ENCODE measurements at regions not wholly inside any gene's neighbourhood (a gene's known extent, or its start where the extent isn't known, plus 50 kb on each side); places are given as distances from the start of the nearest gene placed in this dataset.
"Not testable (repeated sequence)": the region's sequence is repeated elsewhere in the genome, so short reads cannot be mapped to it uniquely, and the experiment has no call there.

DNA sequence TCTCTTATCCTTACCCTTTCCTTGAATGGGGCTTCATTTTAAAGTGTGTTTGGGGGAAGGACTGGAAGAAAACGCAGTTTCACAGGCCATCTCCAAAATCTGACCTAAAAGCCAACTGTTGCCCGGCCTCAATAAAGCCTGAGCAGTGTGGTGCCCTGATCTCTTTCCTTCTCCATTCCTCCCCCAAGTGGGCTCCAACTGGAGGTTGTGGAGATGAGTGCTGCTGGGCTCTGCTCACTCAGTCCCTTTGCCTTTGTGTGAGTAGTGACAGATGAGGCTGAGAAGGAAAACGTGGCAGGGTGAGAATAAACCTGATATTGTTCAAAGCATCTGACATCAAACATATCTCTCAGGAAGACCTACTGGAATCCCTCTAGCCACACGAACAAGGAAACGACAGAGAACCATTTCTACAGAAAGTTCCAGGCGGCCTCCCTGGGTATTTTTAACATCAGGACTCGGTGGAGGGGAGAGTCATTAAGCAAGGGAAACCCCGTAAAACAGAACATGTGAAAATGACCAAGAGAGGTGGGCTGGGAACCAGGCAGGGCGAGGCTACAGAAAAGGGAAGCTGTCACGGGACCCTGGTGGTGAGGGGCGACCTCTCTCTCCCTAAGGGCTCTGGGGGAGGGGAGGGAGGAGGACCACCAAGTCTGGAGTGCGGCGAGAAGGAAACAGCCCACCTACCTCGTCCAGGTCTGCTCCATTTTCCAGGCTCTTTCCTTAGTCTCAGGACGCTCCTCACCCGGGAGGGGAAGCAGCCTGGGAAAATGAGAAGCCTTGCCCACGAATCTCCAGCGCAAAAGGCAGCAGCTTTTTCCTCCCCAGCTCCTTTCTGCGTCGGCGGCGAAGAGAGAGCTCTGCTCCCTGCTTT, 59.1 kb upstream of the NBPF26 start:
- CTCF ChIA-PET; H3K36me3 ChIP-seq (replicated peaks in 1 of 2; ENCODE audit: control insufficient read depth in 1 of 2, insufficient read depth in 2 of 2, low read length in 1 of 2); H3K79me2 ChIP-seq (ENCODE audit: insufficient read depth); H3K9ac ChIP-seq; POLR2A ChIA-PET; H3K27ac ChIP-seq (ENCODE audit: low read depth in 2 of 2, low read length in 1 of 2); H3K27me3 ChIP-seq (ENCODE audit: insufficient read depth); H3K4me1 ChIP-seq (ENCODE audit: control insufficient read depth in 1 of 2, insufficient read depth in 2 of 2, low read depth in 1 of 2, low read length in 1 of 2); DNase-seq; H2AFZ ChIP-seq (ENCODE audit: low read depth); H4K20me1 ChIP-seq (ENCODE audit: insufficient read depth); H3K4me2 ChIP-seq; H3K9me2 ChIP-seq; H3F3A ChIP-seq (replicated peaks; ENCODE audit: insufficient read depth); H3K4me3 ChIP-seq (ENCODE audit: low read depth in 2 of 2, low read length in 1 of 2); H3K9me3 ChIP-seq: not testable (repeated sequence)
- 33% methylated on average over 4 of the region's 22 CpGs for WGBS (ENCODE audit: low lambda C conversion rate)

- POLR2A ChIA-PET; H3K9me3 ChIP-seq; H2AFZ ChIP-seq (ENCODE audit: low read depth); H3K4me1 ChIP-seq (ENCODE audit: control insufficient read depth in 1 of 2, insufficient read depth in 2 of 2, low read depth in 1 of 2, low read length in 1 of 2); H3F3A ChIP-seq (replicated peaks; ENCODE audit: insufficient read depth); DNase-seq; H4K20me1 ChIP-seq (ENCODE audit: insufficient read depth); H3K4me3 ChIP-seq (ENCODE audit: low read depth in 2 of 2, low read length in 1 of 2); H3K27me3 ChIP-seq (ENCODE audit: insufficient read depth); H3K4me2 ChIP-seq; H3K36me3 ChIP-seq (replicated peaks in 1 of 2; ENCODE audit: control insufficient read depth in 1 of 2, insufficient read depth in 2 of 2, low read length in 1 of 2); H3K27ac ChIP-seq (ENCODE audit: low read depth in 2 of 2, low read length in 1 of 2); H3K79me2 ChIP-seq (ENCODE audit: insufficient read depth); CTCF ChIA-PET; H3K9me2 ChIP-seq; H3K9ac ChIP-seq: not testable (repeated sequence)
- WGBS (ENCODE audit: low lambda C conversion rate) = 0% methylated on average over 10 of the region's 33 CpGs
Observed at GRCh38 chr1:120665250-120665577, 58.5 kb upstream of the NBPF26 start.

DNA sequence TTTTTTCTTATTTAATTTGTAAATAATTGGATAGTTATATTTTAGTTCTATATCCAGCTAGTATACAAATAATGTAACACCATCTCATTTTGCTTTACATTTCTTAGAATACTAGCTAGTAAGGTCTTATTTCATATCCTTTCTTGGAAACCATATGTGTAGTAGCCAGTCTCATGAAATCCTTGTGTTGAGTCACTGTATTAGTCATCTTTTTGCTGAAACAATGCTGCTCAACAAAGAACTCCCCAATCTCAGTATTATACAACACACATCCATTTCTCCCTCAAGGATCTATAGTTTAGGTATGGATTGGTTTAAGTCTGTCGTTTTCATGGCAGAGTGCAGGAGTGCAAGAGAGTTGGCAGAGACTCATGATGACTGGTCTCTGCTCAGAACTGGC, 55.6 kb upstream of the NBPF26 start:
- CTCF ChIA-PET; H3K4me1 ChIP-seq (ENCODE audit: control insufficient read depth in 1 of 2, insufficient read depth in 2 of 2, low read depth in 1 of 2, low read length in 1 of 2): not testable (repeated sequence)
- no CpG with 5 or more reads among the region's 1 CpG for WGBS (ENCODE audit: low lambda C conversion rate)

More for the DNA sequence above, 55.6 kb upstream of the NBPF26 start:
- H3K9me2 ChIP-seq; H3K36me3 ChIP-seq (replicated peaks in 1 of 2; ENCODE audit: control insufficient read depth in 1 of 2, insufficient read depth in 2 of 2, low read length in 1 of 2); H3K9me3 ChIP-seq; H4K20me1 ChIP-seq (ENCODE audit: insufficient read depth); POLR2A ChIA-PET; H3K27me3 ChIP-seq (ENCODE audit: insufficient read depth); H3F3A ChIP-seq (replicated peaks; ENCODE audit: insufficient read depth); H3K9ac ChIP-seq; H3K79me2 ChIP-seq (ENCODE audit: insufficient read depth); H2AFZ ChIP-seq (ENCODE audit: low read depth); H3K27ac ChIP-seq (ENCODE audit: low read depth in 2 of 2, low read length in 1 of 2); DNase-seq; H3K4me2 ChIP-seq; H3K4me3 ChIP-seq (ENCODE audit: low read depth in 2 of 2, low read length in 1 of 2): not testable (repeated sequence)

Small RNA genes lying in the stretch of these regions (small RNA-seq; reads per million reads assigned to genes)
- gene RF00004 = 0 to 0.13 (median 0) reads per million in 7 experiments

Data from SK-N-SH (cell line).